ENCODE measurements at regions not wholly inside any gene's neighbourhood (a gene's known extent, or its start where the extent isn't known, plus 50 kb on each side); places are given as distances from the start of the nearest gene placed in this dataset.

GRCh38 chr4:184924516-184924915, 93.8 kb upstream of the HELT start:
- FAIRE-seq (no peak), DNase-seq (no peak)
- Histone ChIP-seq H3K4me3 (ENCODE audit: low read length in 3 of 3) (no peak overlapping the region), H3K9me3 (ENCODE audit: control insufficient read depth in 2 of 3, insufficient read depth in 1 of 3, low read length in 3 of 3) (no peaks in the 10 kb centered on the region), H3K4me1 (ENCODE audit: control insufficient read depth in 2 of 3, insufficient read depth in 2 of 3, low read depth in 1 of 3, low read length in 3 of 3) (no peaks in the 10 kb centered on the region), H3K9ac (ENCODE audit: low read length in 3 of 3) (no peak overlapping the region), H3K27ac (ENCODE audit: low read depth in 2 of 2, low read length in 2 of 2) (no peak overlapping the region), H3K27me3 (ENCODE audit: control insufficient read depth, insufficient read depth, low read length) (no peaks in the 10 kb centered on the region), H3K36me3 (ENCODE audit: control insufficient read depth in 2 of 3, insufficient read depth in 3 of 3, low read length in 3 of 3) (no peaks in the 10 kb centered on the region)
- TF ChIP-seq CTCF (IDR thresholded peaks at IDR 0.05; ENCODE audit: borderline replicate concordance, extremely low read depth, insufficient read depth), result no peak
- intact Hi-C loops (cut with DNase I), result no loop called here

GRCh38 chr4:184929476-184929875, 88.8 kb upstream of the HELT start:
- FAIRE-seq, result no peak
- Histone ChIP-seq H3K36me3 (ENCODE audit: control insufficient read depth in 2 of 3, insufficient read depth in 3 of 3, low read length in 3 of 3) (no peaks in the 10 kb centered on the region), H3K4me3 (ENCODE audit: low read length in 3 of 3) (no peak overlapping the region), H3K9ac (ENCODE audit: low read length in 3 of 3) (no peak overlapping the region), H3K27ac (ENCODE audit: low read depth in 2 of 2, low read length in 2 of 2) (no peak overlapping the region), H3K9me3 (ENCODE audit: control insufficient read depth in 2 of 3, insufficient read depth in 1 of 3, low read length in 3 of 3) (no peaks in the 10 kb centered on the region), H3K4me1 (ENCODE audit: control insufficient read depth in 2 of 3, insufficient read depth in 2 of 3, low read depth in 1 of 3, low read length in 3 of 3) (no peaks in the 10 kb centered on the region), H3K27me3 (ENCODE audit: control insufficient read depth, insufficient read depth, low read length) (no peaks in the 10 kb centered on the region)
- DNase-seq, result no peak
- intact Hi-C loops (cut with DNase I), result no loop called here
- no peak for TF ChIP-seq CTCF (IDR thresholded peaks at IDR 0.05; ENCODE audit: borderline replicate concordance, extremely low read depth, insufficient read depth)

GRCh38 chr4:184930026-184930425, 88.3 kb upstream of the HELT start:
- no peaks in the 10 kb centered on the region for H3K36me3 ChIP-seq (ENCODE audit: control insufficient read depth in 2 of 3, insufficient read depth in 3 of 3, low read length in 3 of 3)
- FAIRE-seq, result no peak
- intact Hi-C loops (cut with DNase I), result no loop called here
- H3K27me3 ChIP-seq (ENCODE audit: control insufficient read depth, insufficient read depth, low read length), result no peaks in the 10 kb centered on the region
- no peak overlapping the region for H3K4me3 ChIP-seq (ENCODE audit: low read length in 3 of 3)
- no peak overlapping the region for H3K27ac ChIP-seq (ENCODE audit: low read depth in 2 of 2, low read length in 2 of 2)
- H3K9me3 ChIP-seq (ENCODE audit: control insufficient read depth in 2 of 3, insufficient read depth in 1 of 3, low read length in 3 of 3), result no peaks in the 10 kb centered on the region
- no peak overlapping the region for H3K9ac ChIP-seq (ENCODE audit: low read length in 3 of 3)
- no peak for TF ChIP-seq CTCF (IDR thresholded peaks at IDR 0.05; ENCODE audit: borderline replicate concordance, extremely low read depth, insufficient read depth)
- no peaks in the 10 kb centered on the region for H3K4me1 ChIP-seq (ENCODE audit: control insufficient read depth in 2 of 3, insufficient read depth in 2 of 3, low read depth in 1 of 3, low read length in 3 of 3)
- no peak for DNase-seq

GRCh38 chr4:184932343-184932742, 85.9 kb upstream of the HELT start:
- H3K9me3 ChIP-seq (ENCODE audit: control insufficient read depth in 2 of 3, insufficient read depth in 1 of 3, low read length in 3 of 3), result no peaks in the 10 kb centered on the region
- H3K27me3 ChIP-seq (ENCODE audit: control insufficient read depth, insufficient read depth, low read length), result no peaks in the 10 kb centered on the region
- no peak overlapping the region for H3K9ac ChIP-seq (ENCODE audit: low read length in 3 of 3)
- peaks cover 0 to 5% (median 0%) of the 10 kb centered on the region in 3 donors for H3K4me1 ChIP-seq (ENCODE audit: control insufficient read depth in 2 of 3, insufficient read depth in 2 of 3, low read depth in 1 of 3, low read length in 3 of 3)
- no peak for TF ChIP-seq CTCF (IDR thresholded peaks at IDR 0.05; ENCODE audit: borderline replicate concordance, extremely low read depth, insufficient read depth)
- DNase-seq, result peak in 1 of 5 donors; percentile 11
- FAIRE-seq, result no peak
- H3K4me3 ChIP-seq (ENCODE audit: low read length in 3 of 3), result no peak overlapping the region
- no peak overlapping the region for H3K27ac ChIP-seq (ENCODE audit: low read depth in 2 of 2, low read length in 2 of 2)
- no peaks in the 10 kb centered on the region for H3K36me3 ChIP-seq (ENCODE audit: control insufficient read depth in 2 of 3, insufficient read depth in 3 of 3, low read length in 3 of 3)
- intact Hi-C loops (cut with DNase I), result no loop called here

All from kidney (tissue), 13 donors.